ENCODE measurements at regions not wholly inside any gene's neighbourhood (a gene's known extent, or its start where the extent isn't known, plus 50 kb on each side); places are given as distances from the start of the nearest gene placed in this dataset.

DNA sequence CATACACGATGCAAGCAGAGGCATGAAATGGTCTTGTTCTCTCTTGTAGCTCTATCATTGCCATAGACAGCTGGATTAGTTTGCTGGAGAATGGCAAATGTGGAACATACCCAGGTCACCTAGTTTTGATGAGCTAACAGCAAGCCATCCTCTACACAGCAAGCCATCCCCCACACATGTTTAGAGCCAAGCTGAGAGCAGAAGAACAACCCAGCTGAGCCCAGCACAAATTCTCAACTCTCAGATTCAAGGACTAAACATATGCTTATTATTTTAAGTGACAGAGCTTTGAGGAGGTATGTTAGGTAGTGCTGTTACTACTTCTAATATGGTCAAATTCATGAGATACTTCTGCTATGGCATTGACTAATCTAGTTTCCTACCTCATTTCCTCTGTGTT is 230.3 kb downstream of the OTOR start:
- no TSS peak for BruUV-seq (replicated peaks)
- intact Hi-C loops (cut with micrococcal nuclease), result no loop called here

More for the DNA sequence above, 230.3 kb downstream of the OTOR start:
- DNase-seq (ENCODE audit: low read depth, low spot score), result no peak
- Histone ChIP-seq H3K9me1 (replicated peaks; ENCODE audit: control insufficient read depth, extremely low read depth, insufficient read depth, low read length) (no peaks in the 10 kb centered on the region), H3K4me3 (replicated peaks in 1 of 3; ENCODE audit: insufficient read depth in 1 of 3, low read depth in 1 of 3, low read length in 3 of 3) (no peak overlapping the region), H3K9me3 (replicated peaks; ENCODE audit: control insufficient read depth, insufficient read depth, low read length) (no peaks in the 10 kb centered on the region), H4K20me1 (replicated peaks; ENCODE audit: control insufficient read depth, extremely low read depth, insufficient read depth, low read length) (no peaks in the 10 kb centered on the region), H3K9ac (replicated peaks; ENCODE audit: extremely low read depth, insufficient read depth, low read length) (no peak overlapping the region), H3K4me2 (ENCODE audit: insufficient read depth, low read length) (no peak overlapping the region), H3K79me2 (ENCODE audit: control insufficient read depth, insufficient read depth, low read length) (no peaks in the 10 kb centered on the region), H3K4me1 (ENCODE audit: control insufficient read depth, extremely low read depth, insufficient read depth, low read length) (no peaks in the 10 kb centered on the region), H3K27me3 (ENCODE audit: control insufficient read depth in 2 of 2, insufficient read depth in 2 of 2, low read length in 2 of 2) (no peaks in the 10 kb centered on the region), H2AFZ (ENCODE audit: low read depth, low read length) (no peak overlapping the region), H3K27ac (ENCODE audit: insufficient read depth, low read depth, low read length) (no peak overlapping the region), H3K36me3 (ENCODE audit: control insufficient read depth in 2 of 2, extremely low read depth in 1 of 2, insufficient read depth in 2 of 2, low read length in 2 of 2) (no peaks in the 10 kb centered on the region)
- POLR2A ChIA-PET, result no interaction called here
- dilution Hi-C loops (cut with MboI; ENCODE audit: extremely low pct_ligation_motif_present, low sequenced_read_pairs), result no loop called here
- FAIRE-seq, result no peak
- CTCF ChIA-PET, result no interaction called here
- TF ChIP-seq, protein P1, sequence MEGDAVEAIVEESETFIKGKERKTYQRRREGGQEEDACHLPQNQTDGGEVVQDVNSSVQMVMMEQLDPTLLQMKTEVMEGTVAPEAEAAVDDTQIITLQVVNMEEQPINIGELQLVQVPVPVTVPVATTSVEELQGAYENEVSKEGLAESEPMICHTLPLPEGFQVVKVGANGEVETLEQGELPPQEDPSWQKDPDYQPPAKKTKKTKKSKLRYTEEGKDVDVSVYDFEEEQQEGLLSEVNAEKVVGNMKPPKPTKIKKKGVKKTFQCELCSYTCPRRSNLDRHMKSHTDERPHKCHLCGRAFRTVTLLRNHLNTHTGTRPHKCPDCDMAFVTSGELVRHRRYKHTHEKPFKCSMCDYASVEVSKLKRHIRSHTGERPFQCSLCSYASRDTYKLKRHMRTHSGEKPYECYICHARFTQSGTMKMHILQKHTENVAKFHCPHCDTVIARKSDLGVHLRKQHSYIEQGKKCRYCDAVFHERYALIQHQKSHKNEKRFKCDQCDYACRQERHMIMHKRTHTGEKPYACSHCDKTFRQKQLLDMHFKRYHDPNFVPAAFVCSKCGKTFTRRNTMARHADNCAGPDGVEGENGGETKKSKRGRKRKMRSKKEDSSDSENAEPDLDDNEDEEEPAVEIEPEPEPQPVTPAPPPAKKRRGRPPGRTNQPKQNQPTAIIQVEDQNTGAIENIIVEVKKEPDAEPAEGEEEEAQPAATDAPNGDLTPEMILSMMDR (IDR thresholded peaks at IDR 0.05; ENCODE audit: extremely low read depth in 1 of 2, insufficient read depth in 1 of 2, low read depth in 1 of 2, low read length in 2 of 2), result no peak
- no peak for TF ChIP-seq POLR2A (IDR thresholded peaks at IDR 0.05; ENCODE audit: low read depth, low read length)
- no peak for TF ChIP-seq MYC (IDR thresholded peaks at IDR 0.05; ENCODE audit: low read depth, low read length)
- TF ChIP-seq GATA2 (IDR thresholded peaks at IDR 0.05; ENCODE audit: insufficient read depth, insufficient read length, low read depth, low read length), result no peak
- TF ChIP-seq, protein P2, sequence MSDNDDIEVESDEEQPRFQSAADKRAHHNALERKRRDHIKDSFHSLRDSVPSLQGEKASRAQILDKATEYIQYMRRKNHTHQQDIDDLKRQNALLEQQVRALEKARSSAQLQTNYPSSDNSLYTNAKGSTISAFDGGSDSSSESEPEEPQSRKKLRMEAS (IDR thresholded peaks at IDR 0.05; ENCODE audit: insufficient read depth, insufficient read length), result no peak
- no peak for TF ChIP-seq POLR2AphosphoS5 (IDR thresholded peaks at IDR 0.05; ENCODE audit: insufficient read depth, low read depth, low read length)
- TF ChIP-seq EZH2 (IDR thresholded peaks at IDR 0.05; ENCODE audit: borderline replicate concordance, low read depth, low read length, severe bottlenecking), result no peak
- TF ChIP-seq JUN (IDR thresholded peaks at IDR 0.05; ENCODE audit: borderline replicate concordance, insufficient read depth, insufficient read length, low read depth), result no peak
- TF ChIP-seq FOS (IDR thresholded peaks at IDR 0.05; ENCODE audit: borderline replicate concordance, insufficient read depth, low read length), result no peak
